GM13977 (cell line): ENCODE measurements at regions not wholly inside any gene's neighbourhood (a gene's known extent, or its start where the extent isn't known, plus 50 kb on each side); places are given as distances from the start of the nearest gene placed in this dataset.

ENCODE experiments used
- DNase-seq: peaks from one replicate; pipeline ENCODE4 v3.0.0; 2012; ENCODE audit warnings: low spot score
- CTCF ChIP-seq: IDR thresholded peaks from 2 replicates; pipeline ENCODE4 v1.5.1; 2012; ENCODE audit warnings: mild to moderate bottlenecking, control low read depth; ENCODE audit not compliant: insufficient read depth; ENCODE audit errors: extremely low read depth, missing control alignments
- in situ Hi-C: fragments of 300-500 bp; cut with MboI; formaldehyde crosslinking; loops from one replicate; pipeline ENCODE4 v1.12.0; 2022; ENCODE audit warnings: low sequenced_read_pairs, low pct_unique_long_range_greater_than_20kb, mixed read lengths, inconsistent platforms; ENCODE audit not compliant: unreplicated experiment

- TF ChIP-seq CTCF = no peak
- DNase-seq = no peak
- in situ Hi-C loops = no loop called here
Observed at GRCh38 chr12:130088504-130088903, 73.8 kb upstream of the FZD10 start.

GRCh38 chr12:130090542-130090941, 71.7 kb upstream of the FZD10 start:
- no peak for DNase-seq
- TF ChIP-seq CTCF = no peak
- in situ Hi-C loops = no loop called here

- in situ Hi-C loops = no loop called here
- DNase-seq = no peak
- no peak for TF ChIP-seq CTCF
Observed at GRCh38 chr12:130093380-130093779, 68.9 kb upstream of the FZD10 start.

- TF ChIP-seq CTCF = no peak
- in situ Hi-C loops = no loop called here
- DNase-seq = no peak
Observed at GRCh38 chr12:130097342-130097741, 64.9 kb upstream of the FZD10 start.

GRCh38 chr12:130097798-130098255, 64.4 kb upstream of the FZD10 start:
- DNase-seq = no peak
- TF ChIP-seq CTCF = no peak
- in situ Hi-C loops = no loop called here

GRCh38 chr12:130098301-130099005, 63.8 kb upstream of the FZD10 start:
- no peak for TF ChIP-seq CTCF
- in situ Hi-C loops = no loop called here
- no peak for DNase-seq
